GM18909 (cell line): ENCODE measurements at regions not wholly inside any gene's neighbourhood (a gene's known extent, or its start where the extent isn't known, plus 50 kb on each side); places are given as distances from the start of the nearest gene placed in this dataset.

Experiments
- ATAC-seq: cut with Tn5 transposase; IDR thresholded peaks from one replicate; pipeline ENCODE4 v1.9.1; 2021; ENCODE audit warnings: mild to moderate bottlenecking; ENCODE audit not compliant: unreplicated experiment, poor library complexity

DNA sequence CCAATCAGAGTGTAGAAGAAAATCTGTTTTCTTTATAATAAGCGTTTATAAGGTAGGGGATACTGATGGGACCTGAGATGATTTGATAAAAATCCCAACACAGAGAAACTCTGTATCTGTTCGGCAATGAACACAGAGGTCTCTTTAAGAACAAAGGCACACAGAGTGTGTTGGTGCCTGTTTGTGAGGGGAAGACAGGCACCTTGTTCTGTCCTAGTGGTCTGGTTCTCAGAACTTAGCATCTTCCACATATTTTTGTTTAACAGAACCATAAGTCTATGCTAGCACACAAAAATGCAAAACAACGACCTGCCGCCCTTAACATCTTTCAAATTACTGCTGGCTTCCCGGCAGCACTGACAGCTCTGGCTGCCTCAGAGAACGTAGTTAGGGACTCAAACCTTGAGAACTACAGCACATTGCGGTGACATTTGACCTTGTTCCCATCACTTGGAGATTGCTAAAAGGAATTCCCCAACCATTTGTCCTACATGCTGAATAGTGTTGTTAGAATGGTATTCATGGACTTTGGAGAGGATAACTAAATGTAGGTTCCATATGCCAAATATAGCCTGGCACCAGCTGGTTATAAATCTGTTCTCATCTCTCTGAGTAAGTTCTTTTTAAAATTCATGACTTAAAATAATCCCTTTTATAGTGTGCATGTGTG, 871.7 kb upstream of the TYRP1 start:
- no peak for ATAC-seq

- no peak for ATAC-seq
These were observed 865.0 kb upstream of the TYRP1 start for GRCh38 chr9:11828201-11828600.

DNA sequence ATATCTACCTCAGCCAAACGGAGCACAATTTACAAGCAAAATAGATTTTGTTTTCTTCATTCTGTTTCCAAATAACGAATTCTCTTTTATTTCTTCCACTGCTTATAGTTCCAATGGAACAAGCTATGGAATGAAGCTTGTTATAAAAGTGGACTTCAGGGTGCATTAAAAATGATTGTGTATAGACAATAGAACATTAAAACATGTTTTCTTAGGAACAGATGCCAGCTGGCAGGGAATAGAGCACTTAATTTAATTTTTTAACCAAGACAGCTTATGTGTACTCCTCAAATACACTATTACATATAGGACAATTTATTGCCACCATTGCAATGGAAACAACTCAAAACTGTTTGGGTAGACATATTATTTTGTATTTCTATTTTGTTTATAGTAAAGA, 860.1 kb upstream of the TYRP1 start:
- no peak for ATAC-seq

DNA sequence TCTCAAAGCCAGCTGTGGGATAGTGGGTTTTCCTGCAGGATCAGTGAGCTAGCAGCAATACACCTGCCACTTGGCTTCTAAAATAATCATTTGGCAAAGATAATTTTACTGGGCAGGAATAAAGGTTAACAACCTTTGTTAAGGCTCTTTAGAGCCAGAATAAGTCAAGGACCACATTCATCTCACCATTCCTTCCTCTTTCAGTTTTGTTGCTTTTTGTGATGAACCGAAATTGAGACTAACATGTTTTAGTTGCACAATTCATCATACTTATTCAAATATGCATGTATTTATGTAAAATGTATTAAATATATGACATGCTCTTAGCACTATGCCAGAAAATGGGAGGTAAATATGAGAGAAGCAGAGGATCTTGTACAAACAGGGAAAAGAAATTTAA, 824.4 kb upstream of the TYRP1 start:
- no peak for ATAC-seq

DNA sequence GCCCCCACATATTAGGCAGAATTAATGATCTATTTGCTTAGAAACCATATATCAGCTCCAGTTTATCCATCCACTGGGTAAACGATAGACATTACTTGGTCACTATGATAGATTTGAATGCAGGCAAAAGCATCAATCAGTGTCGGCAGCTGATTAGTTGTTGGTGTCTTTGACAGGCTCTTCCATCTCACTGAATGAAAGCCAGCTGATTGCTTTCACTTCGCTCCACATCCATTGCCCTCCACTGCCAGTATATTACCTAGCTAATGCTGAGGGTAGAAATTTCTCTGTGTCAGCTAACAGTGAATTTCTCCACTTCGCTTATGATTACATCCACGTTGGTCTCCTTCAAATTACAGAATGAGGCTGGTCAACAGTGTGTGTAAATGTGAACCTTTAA, 821.3 kb upstream of the TYRP1 start:
- no peak for ATAC-seq

DNA sequence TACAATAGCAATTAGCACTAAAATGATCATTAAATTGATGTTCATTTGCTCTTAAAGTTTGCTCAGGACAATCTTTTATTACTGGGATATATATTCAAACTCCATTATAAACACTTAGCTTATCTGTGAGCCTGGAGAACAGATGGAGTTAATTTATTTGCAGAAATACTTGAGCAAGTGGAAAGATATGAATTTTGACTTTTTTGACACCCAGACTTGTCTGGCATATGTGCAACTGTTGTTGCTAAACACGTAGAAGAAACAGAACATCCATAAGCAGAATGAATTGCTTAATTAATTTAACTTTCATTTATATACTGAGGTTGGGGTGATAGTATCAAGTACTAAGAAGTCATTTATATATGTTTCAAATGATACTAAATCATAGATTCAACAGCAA, 820.7 kb upstream of the TYRP1 start:
- ATAC-seq, result no peak

GRCh38 chr9:11874414-11874813, 818.8 kb upstream of the TYRP1 start:
- no peak for ATAC-seq

DNA sequence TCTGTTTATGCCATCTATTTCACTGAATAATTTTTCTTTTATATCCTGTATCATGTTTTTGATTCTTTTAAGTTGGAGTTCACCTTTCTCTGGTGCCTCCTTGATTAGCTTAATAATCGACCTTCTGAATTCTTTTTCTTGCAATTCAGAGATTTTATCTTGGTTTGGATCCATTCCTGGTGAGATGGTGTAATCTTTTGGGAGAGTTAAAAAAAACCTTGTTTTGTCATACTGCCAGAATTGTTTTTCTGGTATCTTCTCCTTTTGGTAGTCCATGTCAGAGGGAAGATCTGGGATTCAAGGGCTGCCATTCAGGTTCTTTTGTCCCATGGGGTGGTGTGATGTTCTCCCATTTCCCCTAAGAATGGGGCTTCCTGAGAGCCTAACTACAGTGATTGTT, 800.8 kb upstream of the TYRP1 start:
- ATAC-seq, result no peak

- ATAC-seq, result no peak
These were observed 799.9 kb upstream of the TYRP1 start for GRCh38 chr9:11893331-11893730.

- no peak for ATAC-seq
These were observed 799.0 kb upstream of the TYRP1 start for GRCh38 chr9:11894136-11894535.

DNA sequence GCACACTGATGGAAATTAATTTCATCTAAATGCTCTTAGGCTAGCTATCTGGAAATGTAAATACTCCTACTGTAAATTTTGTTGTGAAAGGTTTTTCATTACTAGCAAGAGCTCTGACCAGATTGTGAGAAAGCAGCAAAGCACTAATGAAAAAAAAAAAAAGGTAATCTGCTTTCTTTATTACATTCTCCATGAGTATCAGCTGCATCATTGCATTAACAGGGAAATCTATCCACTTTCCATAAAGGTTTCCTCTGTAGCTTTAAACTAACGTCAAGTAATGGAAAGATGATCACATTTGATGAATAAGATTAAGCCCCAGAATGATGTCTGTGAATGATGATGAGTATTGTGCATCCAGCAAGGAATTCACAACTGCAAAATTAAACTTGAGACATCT, 790.6 kb upstream of the TYRP1 start:
- no peak for ATAC-seq

DNA sequence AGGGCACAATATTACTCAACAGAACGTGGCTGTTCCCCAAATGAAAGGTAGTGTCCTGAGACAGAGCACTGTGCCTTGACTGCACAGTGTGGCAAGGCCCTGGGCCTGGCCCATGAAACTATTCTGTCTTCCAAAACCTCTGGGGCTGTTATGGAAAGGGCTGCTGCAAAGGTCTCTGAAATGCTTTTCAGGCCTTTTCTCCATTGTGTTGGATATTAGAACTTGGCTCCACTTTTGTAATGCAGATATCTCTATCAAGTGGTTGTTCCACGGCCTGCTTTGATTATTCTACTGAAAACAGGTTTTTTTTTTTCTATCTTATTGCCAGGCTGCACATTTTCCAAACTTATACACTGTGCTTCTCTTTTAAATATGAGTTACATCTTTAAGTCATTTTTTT, 777.5 kb upstream of the TYRP1 start:
- no peak for ATAC-seq

DNA sequence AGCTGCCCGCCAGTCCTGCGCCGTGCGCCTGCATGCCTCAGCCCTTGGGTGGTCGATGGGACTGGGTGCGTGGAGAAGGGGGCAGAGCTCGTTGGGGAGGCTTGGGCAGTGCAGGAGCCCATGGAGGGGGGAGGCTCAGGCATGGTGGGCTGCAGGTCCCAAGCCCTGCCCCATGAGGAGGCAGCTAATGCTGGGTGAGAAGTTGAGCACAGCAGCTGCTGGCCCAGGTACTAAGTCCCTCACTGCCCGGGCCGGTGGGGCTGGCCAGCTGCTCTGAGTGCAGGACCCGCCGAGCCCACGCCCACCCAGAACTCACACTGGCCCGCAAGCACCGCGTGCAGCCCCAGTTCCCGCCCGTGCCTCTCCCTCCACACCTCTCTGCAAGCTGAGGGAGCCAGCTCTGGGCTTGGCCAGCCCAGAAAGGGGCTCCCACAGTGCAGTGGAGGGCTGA, 764.3 kb upstream of the TYRP1 start:
- ATAC-seq, result no peak

- ATAC-seq, result no peak
These were observed 762.1 kb upstream of the TYRP1 start for GRCh38 chr9:11931109-11931508.

DNA sequence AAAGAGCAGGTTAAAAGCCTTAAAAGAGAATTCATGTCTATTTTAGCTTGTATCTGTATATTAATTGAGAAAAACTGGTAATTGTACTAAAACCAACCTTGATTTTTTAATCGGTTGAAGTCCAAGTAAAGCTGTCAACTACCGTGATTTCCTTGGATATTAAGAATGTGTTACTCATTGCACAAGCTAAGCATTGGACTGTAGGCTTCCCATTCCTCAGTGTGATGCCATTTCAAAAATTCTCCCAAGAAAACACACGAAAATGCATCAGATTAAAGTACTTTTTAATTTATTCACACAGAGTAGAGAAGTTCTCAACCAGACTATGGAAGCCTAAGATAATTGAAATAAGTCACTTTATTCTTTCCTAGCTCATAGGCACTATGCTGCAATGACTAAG, 761.4 kb upstream of the TYRP1 start:
- no peak for ATAC-seq

GRCh38 chr9:11933926-11934325, 759.3 kb upstream of the TYRP1 start:
- no peak for ATAC-seq

DNA sequence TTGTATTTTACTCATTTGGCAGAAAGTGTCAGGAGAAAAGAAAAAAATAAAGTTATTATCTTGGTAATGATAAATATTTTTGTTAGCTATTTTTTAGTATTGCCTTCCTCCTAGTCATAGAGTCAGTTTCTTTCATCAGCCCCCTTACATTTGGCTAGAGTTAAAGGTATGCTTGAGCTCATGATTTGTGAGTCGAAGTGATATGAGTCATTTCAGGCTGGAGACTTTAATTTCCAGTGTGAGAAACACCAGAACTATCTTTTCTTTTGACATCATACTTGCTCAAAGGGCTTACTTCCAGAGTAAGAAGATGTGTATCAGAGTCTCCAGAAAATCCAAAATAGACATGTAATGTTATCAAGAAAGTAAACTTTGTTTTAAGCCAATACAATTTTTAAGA, 746.7 kb upstream of the TYRP1 start:
- ATAC-seq, result no peak

DNA sequence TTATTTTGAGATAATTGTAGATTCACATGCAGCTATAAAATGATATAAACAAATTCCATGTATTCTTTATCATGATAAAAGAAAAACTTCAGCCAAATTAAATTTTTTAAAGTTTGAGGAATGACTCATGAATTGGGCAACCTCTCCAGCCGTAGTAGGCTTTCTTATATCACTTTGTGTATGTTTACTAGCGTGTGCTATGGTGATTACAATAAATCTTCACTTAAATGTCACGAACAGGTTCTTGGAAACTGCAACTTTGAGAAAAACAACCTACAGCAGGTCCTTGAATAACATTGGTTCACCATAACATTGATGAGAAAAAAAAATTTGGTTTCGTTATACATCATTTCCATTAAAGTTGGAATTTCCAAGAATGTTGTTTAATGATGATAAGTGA, 730.9 kb upstream of the TYRP1 start:
- no peak for ATAC-seq

DNA sequence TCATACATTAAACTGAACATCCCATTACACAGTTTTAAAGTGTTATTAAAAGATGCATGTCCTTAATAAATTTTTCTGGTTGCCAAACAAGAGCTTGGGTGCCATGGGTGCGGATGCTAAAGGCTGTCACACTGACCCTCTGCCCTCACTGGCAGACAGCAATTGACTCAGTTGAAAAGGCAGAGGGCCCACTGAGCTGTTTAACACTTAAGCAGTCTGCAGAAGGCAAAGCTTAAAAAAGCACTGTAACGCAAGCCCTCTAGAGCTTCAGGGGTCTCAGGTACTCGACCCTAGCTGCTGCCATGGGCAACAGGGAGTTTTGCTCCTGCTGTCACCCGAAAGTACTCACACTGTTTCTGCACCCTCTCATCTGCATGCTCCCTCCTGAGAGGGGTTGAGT, 726.4 kb upstream of the TYRP1 start:
- ATAC-seq, result no peak

DNA sequence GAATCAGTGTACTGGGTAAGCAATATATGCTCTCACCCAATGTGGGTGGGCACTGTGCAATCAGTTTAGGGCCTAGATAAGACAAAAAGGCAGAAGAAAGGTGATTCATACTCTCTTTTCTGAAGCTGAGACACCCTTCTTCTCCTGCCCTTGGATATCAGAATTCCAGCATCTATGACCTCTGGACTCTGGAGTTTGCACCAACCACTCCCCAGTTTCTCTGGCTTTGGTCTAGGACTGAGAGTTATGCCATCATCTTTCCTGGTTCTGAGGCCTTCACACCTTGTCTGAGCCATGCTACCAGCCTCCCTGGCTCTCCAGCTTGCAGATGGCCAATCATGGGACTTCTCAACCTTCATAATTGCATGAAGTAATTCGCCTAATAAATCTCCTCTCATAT, 724.6 kb upstream of the TYRP1 start:
- ATAC-seq, result no peak

DNA sequence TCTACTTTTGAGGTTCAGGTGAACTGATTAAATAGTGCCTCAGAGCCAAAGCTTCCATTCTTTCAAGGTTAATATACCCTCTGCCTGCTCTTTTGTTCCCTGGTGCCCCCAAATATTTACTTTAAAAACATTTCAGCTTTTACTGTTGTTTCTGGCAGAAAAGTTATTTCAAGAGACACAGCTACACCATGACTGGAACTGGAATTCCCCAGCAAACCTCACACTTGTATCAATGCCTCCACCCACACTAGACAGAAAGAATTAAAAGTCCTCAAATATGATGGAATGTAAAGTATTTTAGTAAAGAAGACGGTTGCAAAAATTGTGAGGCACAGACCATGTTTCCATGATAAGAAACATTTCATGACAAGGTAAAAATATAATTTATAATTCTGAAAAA, 720.2 kb upstream of the TYRP1 start:
- no peak for ATAC-seq

- ATAC-seq, result no peak
These were observed 719.7 kb upstream of the TYRP1 start for GRCh38 chr9:11973511-11973910.

- ATAC-seq, result no peak
These were observed 700.3 kb upstream of the TYRP1 start for GRCh38 chr9:11992866-11993265.
